ENCODE measurements at regions not wholly inside any gene's neighbourhood (a gene's known extent, or its start where the extent isn't known, plus 50 kb on each side); places are given as distances from the start of the nearest gene placed in this dataset.

- DNase-seq (ENCODE audit: low spot score) = no peak
These were observed 391.0 kb upstream of the AZI2 start for GRCh38 chr3:28739647-28740046.

- no peak for DNase-seq (ENCODE audit: low spot score)
These were observed 394.6 kb upstream of the AZI2 start for GRCh38 chr3:28743271-28743670.

GRCh38 chr3:28743831-28744230, 395.2 kb upstream of the AZI2 start:
- DNase-seq (ENCODE audit: low spot score) = no peak

GRCh38 chr3:28745436-28745835, 396.8 kb upstream of the AZI2 start:
- DNase-seq (ENCODE audit: low spot score) = no peak

GRCh38 chr3:28745916-28746617, 397.4 kb upstream of the AZI2 start:
- DNase-seq (ENCODE audit: low spot score) = peak; percentile 15

- DNase-seq (ENCODE audit: low spot score) = no peak
These were observed 398.4 kb upstream of the AZI2 start for GRCh38 chr3:28746990-28747389.

- no peak for DNase-seq (ENCODE audit: low spot score)
These were observed 403.2 kb upstream of the AZI2 start for GRCh38 chr3:28751864-28752263.

- DNase-seq (ENCODE audit: low spot score) = no peak
These were observed 403.7 kb upstream of the AZI2 start for GRCh38 chr3:28752290-28752689.

- DNase-seq (ENCODE audit: low spot score) = no peak
These were observed 407.4 kb upstream of the AZI2 start for GRCh38 chr3:28756056-28756455.

GRCh38 chr3:28758115-28758514, 409.5 kb upstream of the AZI2 start:
- DNase-seq (ENCODE audit: low spot score) = no peak

GRCh38 chr3:28761375-28761774, 412.8 kb upstream of the AZI2 start:
- no peak for DNase-seq (ENCODE audit: low spot score)

GRCh38 chr3:28765194-28765593, 416.6 kb upstream of the AZI2 start:
- no peak for DNase-seq (ENCODE audit: low spot score)

GRCh38 chr3:28768439-28768838, 419.8 kb upstream of the AZI2 start:
- no peak for DNase-seq (ENCODE audit: low spot score)

GRCh38 chr3:28777806-28778475, 429.3 kb upstream of the AZI2 start:
- DNase-seq (ENCODE audit: low spot score) = no peak

- no peak for DNase-seq (ENCODE audit: low spot score)
These were observed 431.9 kb upstream of the AZI2 start for GRCh38 chr3:28780480-28780879.

GRCh38 chr3:28781053-28781452, 432.4 kb upstream of the AZI2 start:
- no peak for DNase-seq (ENCODE audit: low spot score)

- DNase-seq (ENCODE audit: low spot score) = no peak
These were observed 437.8 kb upstream of the AZI2 start for GRCh38 chr3:28786446-28786845.

GRCh38 chr3:28788571-28788970, 439.9 kb upstream of the AZI2 start:
- no peak for DNase-seq (ENCODE audit: low spot score)

GRCh38 chr3:28791713-28792255, 443.2 kb upstream of the AZI2 start:
- no peak for DNase-seq (ENCODE audit: low spot score)

- DNase-seq (ENCODE audit: low spot score) = no peak
These were observed 444.0 kb upstream of the AZI2 start for GRCh38 chr3:28792604-28793003.

GRCh38 chr3:28799084-28799483, 450.5 kb upstream of the AZI2 start:
- no peak for DNase-seq (ENCODE audit: low spot score)

- DNase-seq (ENCODE audit: low spot score) = no peak
These were observed 451.6 kb upstream of the AZI2 start for GRCh38 chr3:28800203-28800602.

- no peak for DNase-seq (ENCODE audit: low spot score)
These were observed 459.4 kb upstream of the AZI2 start for GRCh38 chr3:28808068-28808467.

GRCh38 chr3:28816017-28816416, 464.9 kb upstream of the RBMS3 start:
- no peak for DNase-seq (ENCODE audit: low spot score)
